ENCODE measurements at regions not wholly inside any gene's neighbourhood (a gene's known extent, or its start where the extent isn't known, plus 50 kb on each side); places are given as distances from the start of the nearest gene placed in this dataset.

DNA sequence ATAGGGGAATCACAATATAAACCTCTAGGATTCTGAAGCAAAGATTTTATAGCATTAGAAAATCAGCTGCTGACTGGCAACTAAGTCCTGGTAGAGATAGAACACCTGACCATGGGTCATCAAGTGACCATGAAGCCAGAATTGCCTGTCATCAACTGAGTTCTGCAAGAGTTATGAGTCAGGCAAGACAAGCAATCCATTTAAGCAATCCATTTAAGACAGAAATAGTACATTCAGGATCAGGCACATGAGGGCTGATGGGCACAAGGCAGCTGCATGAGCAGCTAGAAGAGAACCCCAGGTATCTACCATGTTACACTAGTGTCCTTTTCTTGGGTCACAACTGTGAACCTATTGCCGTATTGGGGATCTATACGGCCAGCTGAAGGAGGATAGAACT lies 98.9 kb downstream of the SPRY1 start:
- Mint-ChIP-seq H3K36me3 (ENCODE audit: low read depth) (no peaks in the 10 kb centered on the region), H3K9me3 (peaks cover 9% of the 10 kb centered on the region; the same call in 1 of the 2 replicates), H3K27ac (no peak overlapping the region), H3K4me3 (no peak overlapping the region), H3K27me3 (ENCODE audit: insufficient read depth) (peaks cover 13% of the 10 kb centered on the region), H3K4me1 (ENCODE audit: low read depth) (no peaks in the 10 kb centered on the region)
- DNase-seq = no peak
- TF ChIP-seq, protein P1, sequence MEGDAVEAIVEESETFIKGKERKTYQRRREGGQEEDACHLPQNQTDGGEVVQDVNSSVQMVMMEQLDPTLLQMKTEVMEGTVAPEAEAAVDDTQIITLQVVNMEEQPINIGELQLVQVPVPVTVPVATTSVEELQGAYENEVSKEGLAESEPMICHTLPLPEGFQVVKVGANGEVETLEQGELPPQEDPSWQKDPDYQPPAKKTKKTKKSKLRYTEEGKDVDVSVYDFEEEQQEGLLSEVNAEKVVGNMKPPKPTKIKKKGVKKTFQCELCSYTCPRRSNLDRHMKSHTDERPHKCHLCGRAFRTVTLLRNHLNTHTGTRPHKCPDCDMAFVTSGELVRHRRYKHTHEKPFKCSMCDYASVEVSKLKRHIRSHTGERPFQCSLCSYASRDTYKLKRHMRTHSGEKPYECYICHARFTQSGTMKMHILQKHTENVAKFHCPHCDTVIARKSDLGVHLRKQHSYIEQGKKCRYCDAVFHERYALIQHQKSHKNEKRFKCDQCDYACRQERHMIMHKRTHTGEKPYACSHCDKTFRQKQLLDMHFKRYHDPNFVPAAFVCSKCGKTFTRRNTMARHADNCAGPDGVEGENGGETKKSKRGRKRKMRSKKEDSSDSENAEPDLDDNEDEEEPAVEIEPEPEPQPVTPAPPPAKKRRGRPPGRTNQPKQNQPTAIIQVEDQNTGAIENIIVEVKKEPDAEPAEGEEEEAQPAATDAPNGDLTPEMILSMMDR (IDR thresholded peaks at IDR 0.05) = no peak

DNA sequence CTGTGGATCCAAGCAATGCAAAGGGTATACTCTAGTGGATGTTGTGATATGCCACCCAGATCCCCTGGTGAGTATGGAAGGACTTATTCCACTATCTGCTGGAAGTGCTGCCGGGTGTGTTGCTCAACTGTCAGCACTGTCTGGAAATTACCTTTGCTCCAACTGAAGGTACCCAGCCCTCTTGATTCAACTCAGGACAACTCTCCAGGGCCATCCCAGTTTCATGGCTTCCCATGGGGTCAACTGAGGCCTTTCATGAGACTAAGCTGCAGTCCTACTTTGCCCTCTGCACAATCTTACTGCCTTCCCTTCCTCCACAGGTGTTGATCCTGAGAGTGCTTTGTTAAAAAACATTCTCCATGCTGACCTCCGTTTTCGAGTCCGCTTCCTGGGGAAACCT lies 99.8 kb downstream of the SPRY1 start:
- no peaks in the 10 kb centered on the region for H3K4me1 Mint-ChIP-seq (ENCODE audit: low read depth)
- TF ChIP-seq, protein P1 (IDR thresholded peaks at IDR 0.05) = no peak
- no peaks in the 10 kb centered on the region for H3K36me3 Mint-ChIP-seq (ENCODE audit: low read depth)

DNA sequence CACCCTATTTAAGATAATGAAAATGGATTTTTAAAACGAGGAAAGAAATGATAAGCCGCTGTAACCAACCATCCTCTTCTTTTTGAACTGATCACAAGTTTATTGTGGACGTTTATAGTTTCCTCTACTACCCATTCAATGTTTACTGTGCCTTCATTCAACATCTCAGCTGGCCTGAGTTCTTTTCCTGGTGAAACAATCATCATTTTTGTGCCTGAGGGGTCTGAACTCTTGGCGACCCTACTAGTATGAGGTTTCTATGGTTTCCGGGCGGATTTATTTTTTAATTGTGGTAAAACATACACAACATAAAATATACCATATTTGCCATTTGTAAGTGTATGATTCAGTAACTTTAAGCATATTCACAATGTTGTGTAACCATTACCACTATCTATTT lies 100.7 kb downstream of the SPRY1 start:
- no peak overlapping the region for H3K27ac Mint-ChIP-seq
- TF ChIP-seq, protein P1 (IDR thresholded peaks at IDR 0.05) = no peak
- no peaks in the 10 kb centered on the region for H3K36me3 Mint-ChIP-seq (ENCODE audit: low read depth)
- H3K9me3 Mint-ChIP-seq = peaks cover 12% of the 10 kb centered on the region; the same call in 1 of the 2 replicates
- DNase-seq = no peak
- no peaks in the 10 kb centered on the region for H3K4me1 Mint-ChIP-seq (ENCODE audit: low read depth)
- H3K27me3 Mint-ChIP-seq (ENCODE audit: insufficient read depth) = peaks cover 19% of the 10 kb centered on the region
- H3K4me3 Mint-ChIP-seq = no peak overlapping the region

More for the DNA sequence above, 99.8 kb downstream of the SPRY1 start:
- Mint-ChIP-seq H3K27me3 (ENCODE audit: insufficient read depth) (peaks cover 18% of the 10 kb centered on the region), H3K27ac (no peak overlapping the region), H3K9me3 (peaks cover 12% of the 10 kb centered on the region; the same call in 1 of the 2 replicates), H3K4me3 (no peak overlapping the region)
- no peak for DNase-seq

DNA sequence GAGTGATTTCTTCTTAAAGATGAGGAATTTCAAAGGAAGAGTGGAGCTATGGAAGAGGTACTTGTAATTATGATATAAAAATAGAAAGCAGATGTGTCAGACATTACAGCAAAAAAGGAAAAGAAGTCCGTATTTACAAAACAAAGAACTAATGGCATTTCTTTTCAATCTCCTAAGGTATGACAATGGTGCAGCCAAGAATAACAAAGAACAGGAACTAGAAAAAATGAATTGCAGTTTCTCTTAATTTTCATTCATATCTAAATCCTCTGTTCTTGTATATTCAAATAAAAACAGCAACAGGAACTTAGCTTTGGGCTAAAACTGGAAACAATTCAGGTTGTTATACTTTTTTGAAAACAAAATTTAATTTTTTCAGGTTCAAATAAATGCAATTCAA lies 105.1 kb downstream of the SPRY1 start:
- peaks cover 12% of the 10 kb centered on the region; the same call in 1 of the 2 replicates for H3K9me3 Mint-ChIP-seq
- H3K27ac Mint-ChIP-seq = no peak overlapping the region
- no peak overlapping the region for H3K4me3 Mint-ChIP-seq
- peaks cover 14% of the 10 kb centered on the region for H3K27me3 Mint-ChIP-seq (ENCODE audit: insufficient read depth)
- peaks cover 15% of the 10 kb centered on the region for H3K4me1 Mint-ChIP-seq (ENCODE audit: low read depth)
- DNase-seq = no peak
- TF ChIP-seq, protein P1 (IDR thresholded peaks at IDR 0.05) = no peak
- no peaks in the 10 kb centered on the region for H3K36me3 Mint-ChIP-seq (ENCODE audit: low read depth)

DNA sequence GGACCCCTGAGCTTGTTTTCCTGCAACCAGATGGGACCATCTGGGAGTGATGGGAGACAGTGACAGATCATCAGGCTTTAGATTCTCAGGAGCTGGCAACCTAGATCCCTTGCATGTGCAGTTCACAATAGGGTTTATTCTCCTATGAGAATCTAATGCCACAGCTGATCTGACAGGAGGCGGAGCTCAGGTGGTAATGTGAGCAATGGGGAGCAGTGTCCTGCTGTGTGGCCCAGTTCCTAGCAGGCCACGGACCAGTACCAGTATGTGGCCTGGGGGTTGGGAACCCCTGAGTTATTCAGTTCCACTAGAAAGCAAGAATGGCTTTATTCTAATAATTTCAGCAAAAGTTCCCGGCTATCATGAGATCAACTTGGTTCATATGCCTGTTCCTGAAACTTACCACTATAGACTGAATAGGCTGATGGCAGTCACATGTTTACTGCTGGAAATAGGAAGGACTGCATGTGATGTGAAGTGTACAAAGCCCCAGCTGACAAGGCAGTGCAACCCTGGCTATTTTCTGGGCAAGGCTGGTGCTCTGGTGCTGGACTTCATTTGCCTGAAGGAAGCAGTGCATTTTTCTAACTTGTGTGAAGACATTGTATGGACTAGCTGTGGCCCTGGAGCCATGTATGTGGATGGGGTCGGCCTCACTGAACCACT lies 107.2 kb downstream of the SPRY1 start:
- Mint-ChIP-seq H3K36me3 (ENCODE audit: low read depth) (no peaks in the 10 kb centered on the region), H3K27me3 (ENCODE audit: insufficient read depth) (peaks cover 14% of the 10 kb centered on the region), H3K27ac (no peak overlapping the region), H3K4me1 (ENCODE audit: low read depth) (peaks cover 15% of the 10 kb centered on the region), H3K9me3 (peaks cover 12% of the 10 kb centered on the region; the same call in 1 of the 2 replicates), H3K4me3 (no peak overlapping the region)
- no peak for DNase-seq
- TF ChIP-seq, protein P1 (IDR thresholded peaks at IDR 0.05) = no peak
